ENCODE measurements at regions not wholly inside any gene's neighbourhood (a gene's known extent, or its start where the extent isn't known, plus 50 kb on each side); places are given as distances from the start of the nearest gene placed in this dataset.

DNA sequence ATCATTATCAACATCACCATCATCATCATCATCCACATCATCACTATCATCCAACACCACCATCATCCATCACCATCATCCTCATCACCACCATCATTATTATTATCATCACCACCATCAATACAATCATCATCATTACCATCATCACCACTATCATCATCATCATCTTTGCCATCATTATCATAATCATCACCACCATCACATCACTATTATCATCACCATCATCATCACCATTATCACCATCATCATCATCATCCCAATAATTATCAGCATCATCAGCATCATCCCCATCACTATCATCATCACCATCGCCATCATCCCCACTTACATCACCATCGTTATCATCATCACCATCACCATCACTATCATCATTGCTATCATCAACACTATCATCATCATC, 1021.9 kb upstream of the PRKX start:
- no peak for ATAC-seq
- TF ChIP-seq TOX (CRISPR knock-in tag; IDR thresholded peaks at IDR 0.05; ENCODE audit: borderline replicate concordance) = no peak
- no peak for TF ChIP-seq ZNF70 (CRISPR knock-in tag; IDR thresholded peaks at IDR 0.05)
- TF ChIP-seq, protein P1, sequence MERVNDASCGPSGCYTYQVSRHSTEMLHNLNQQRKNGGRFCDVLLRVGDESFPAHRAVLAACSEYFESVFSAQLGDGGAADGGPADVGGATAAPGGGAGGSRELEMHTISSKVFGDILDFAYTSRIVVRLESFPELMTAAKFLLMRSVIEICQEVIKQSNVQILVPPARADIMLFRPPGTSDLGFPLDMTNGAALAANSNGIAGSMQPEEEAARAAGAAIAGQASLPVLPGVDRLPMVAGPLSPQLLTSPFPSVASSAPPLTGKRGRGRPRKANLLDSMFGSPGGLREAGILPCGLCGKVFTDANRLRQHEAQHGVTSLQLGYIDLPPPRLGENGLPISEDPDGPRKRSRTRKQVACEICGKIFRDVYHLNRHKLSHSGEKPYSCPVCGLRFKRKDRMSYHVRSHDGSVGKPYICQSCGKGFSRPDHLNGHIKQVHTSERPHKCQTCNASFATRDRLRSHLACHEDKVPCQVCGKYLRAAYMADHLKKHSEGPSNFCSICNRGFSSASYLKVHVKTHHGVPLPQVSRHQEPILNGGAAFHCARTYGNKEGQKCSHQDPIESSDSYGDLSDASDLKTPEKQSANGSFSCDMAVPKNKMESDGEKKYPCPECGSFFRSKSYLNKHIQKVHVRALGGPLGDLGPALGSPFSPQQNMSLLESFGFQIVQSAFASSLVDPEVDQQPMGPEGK (CRISPR knock-in tag; IDR thresholded peaks at IDR 0.05; ENCODE audit: borderline replicate concordance) = no peak

DNA sequence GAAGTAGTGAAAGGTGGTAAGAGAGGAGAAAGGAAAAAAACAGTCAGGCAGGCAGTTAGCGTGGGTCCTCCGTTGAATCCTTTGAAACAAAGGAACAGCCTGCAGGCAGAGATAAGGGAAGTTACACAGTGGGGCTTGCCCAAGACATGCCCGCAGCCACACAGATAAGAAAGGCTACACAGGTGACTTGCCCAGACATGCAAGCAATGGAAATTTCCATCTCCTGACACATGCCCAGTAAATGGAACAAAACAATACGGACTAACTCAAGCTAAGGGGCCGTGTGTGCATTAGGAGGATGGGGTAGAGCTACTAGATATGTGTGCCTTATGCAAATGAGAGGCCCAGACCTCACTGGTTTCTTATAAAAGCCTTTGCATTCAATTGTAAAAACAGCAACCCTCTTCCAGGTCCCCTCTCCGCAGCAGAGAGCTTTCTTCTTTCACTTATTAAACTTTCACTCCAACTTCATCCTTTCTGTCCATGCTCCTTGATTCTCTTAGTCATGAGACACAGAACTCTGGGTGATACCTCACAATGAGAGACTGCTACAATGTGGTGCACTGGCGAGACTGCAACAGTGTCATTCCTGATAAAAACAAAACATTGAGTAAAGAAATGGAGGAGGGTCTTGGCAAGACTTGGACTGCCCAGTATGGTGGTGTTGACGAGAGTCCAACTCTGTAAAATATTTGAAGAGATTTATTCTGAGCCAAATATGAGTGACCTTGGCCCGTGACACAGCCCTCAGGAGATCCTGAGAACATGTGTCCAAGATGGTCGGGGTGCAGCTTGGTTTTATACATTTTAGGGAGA, 997.4 kb upstream of the PRKX start:
- no peak for ATAC-seq
- TF ChIP-seq ESRRG (CRISPR knock-in tag; IDR thresholded peaks at IDR 0.05) (no peak), ISL1 (CRISPR knock-in tag; IDR thresholded peaks at IDR 0.05) (no peak), ZC3H10 (CRISPR knock-in tag; IDR thresholded peaks at IDR 0.05) (no peak), OSR1 (CRISPR knock-in tag; IDR thresholded peaks at IDR 0.05) (no peak), GLIS3 (CRISPR knock-in tag; IDR thresholded peaks at IDR 0.05) (no peak), ARNTL (CRISPR knock-in tag; IDR thresholded peaks at IDR 0.05; ENCODE audit: borderline replicate concordance, low read depth) (no peak), ZNF565 (CRISPR knock-in tag; conservative IDR thresholded peaks at IDR 0.05; ENCODE audit: low read depth) (no peak), ZNF70 (CRISPR knock-in tag; IDR thresholded peaks at IDR 0.05) (no peak), PPARA (CRISPR knock-in tag; IDR thresholded peaks at IDR 0.05; ENCODE audit: borderline replicate concordance) (no peak), TOX (CRISPR knock-in tag; IDR thresholded peaks at IDR 0.05; ENCODE audit: borderline replicate concordance) (no peak), ZFP3 (CRISPR knock-in tag; IDR thresholded peaks at IDR 0.05) (no peak), CSDC2 (CRISPR knock-in tag; IDR thresholded peaks at IDR 0.05) (no peak), SNAI2 (CRISPR knock-in tag; IDR thresholded peaks at IDR 0.05) (no peak)
- TF ChIP-seq, protein P2, sequence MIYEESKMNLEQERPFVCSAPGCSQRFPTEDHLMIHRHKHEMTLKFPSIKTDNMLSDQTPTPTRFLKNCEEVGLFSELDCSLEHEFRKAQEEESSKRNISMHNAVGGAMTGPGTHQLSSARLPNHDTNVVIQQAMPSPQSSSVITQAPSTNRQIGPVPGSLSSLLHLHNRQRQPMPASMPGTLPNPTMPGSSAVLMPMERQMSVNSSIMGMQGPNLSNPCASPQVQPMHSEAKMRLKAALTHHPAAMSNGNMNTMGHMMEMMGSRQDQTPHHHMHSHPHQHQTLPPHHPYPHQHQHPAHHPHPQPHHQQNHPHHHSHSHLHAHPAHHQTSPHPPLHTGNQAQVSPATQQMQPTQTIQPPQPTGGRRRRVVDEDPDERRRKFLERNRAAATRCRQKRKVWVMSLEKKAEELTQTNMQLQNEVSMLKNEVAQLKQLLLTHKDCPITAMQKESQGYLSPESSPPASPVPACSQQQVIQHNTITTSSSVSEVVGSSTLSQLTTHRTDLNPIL (CRISPR knock-in tag; IDR thresholded peaks at IDR 0.05; ENCODE audit: low read depth) = no peak
- TF ChIP-seq, protein P3, sequence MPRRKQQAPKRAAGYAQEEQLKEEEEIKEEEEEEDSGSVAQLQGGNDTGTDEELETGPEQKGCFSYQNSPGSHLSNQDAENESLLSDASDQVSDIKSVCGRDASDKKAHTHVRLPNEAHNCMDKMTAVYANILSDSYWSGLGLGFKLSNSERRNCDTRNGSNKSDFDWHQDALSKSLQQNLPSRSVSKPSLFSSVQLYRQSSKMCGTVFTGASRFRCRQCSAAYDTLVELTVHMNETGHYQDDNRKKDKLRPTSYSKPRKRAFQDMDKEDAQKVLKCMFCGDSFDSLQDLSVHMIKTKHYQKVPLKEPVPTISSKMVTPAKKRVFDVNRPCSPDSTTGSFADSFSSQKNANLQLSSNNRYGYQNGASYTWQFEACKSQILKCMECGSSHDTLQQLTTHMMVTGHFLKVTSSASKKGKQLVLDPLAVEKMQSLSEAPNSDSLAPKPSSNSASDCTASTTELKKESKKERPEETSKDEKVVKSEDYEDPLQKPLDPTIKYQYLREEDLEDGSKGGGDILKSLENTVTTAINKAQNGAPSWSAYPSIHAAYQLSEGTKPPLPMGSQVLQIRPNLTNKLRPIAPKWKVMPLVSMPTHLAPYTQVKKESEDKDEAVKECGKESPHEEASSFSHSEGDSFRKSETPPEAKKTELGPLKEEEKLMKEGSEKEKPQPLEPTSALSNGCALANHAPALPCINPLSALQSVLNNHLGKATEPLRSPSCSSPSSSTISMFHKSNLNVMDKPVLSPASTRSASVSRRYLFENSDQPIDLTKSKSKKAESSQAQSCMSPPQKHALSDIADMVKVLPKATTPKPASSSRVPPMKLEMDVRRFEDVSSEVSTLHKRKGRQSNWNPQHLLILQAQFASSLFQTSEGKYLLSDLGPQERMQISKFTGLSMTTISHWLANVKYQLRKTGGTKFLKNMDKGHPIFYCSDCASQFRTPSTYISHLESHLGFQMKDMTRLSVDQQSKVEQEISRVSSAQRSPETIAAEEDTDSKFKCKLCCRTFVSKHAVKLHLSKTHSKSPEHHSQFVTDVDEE (CRISPR knock-in tag; IDR thresholded peaks at IDR 0.05) = no peak
- TF ChIP-seq, protein P4, sequence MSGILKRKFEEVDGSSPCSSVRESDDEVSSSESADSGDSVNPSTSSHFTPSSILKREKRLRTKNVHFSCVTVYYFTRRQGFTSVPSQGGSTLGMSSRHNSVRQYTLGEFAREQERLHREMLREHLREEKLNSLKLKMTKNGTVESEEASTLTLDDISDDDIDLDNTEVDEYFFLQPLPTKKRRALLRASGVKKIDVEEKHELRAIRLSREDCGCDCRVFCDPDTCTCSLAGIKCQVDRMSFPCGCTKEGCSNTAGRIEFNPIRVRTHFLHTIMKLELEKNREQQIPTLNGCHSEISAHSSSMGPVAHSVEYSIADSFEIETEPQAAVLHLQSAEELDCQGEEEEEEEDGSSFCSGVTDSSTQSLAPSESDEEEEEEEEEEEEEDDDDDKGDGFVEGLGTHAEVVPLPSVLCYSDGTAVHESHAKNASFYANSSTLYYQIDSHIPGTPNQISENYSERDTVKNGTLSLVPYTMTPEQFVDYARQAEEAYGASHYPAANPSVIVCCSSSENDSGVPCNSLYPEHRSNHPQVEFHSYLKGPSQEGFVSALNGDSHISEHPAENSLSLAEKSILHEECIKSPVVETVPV (CRISPR knock-in tag; IDR thresholded peaks at IDR 0.05) = no peak

DNA sequence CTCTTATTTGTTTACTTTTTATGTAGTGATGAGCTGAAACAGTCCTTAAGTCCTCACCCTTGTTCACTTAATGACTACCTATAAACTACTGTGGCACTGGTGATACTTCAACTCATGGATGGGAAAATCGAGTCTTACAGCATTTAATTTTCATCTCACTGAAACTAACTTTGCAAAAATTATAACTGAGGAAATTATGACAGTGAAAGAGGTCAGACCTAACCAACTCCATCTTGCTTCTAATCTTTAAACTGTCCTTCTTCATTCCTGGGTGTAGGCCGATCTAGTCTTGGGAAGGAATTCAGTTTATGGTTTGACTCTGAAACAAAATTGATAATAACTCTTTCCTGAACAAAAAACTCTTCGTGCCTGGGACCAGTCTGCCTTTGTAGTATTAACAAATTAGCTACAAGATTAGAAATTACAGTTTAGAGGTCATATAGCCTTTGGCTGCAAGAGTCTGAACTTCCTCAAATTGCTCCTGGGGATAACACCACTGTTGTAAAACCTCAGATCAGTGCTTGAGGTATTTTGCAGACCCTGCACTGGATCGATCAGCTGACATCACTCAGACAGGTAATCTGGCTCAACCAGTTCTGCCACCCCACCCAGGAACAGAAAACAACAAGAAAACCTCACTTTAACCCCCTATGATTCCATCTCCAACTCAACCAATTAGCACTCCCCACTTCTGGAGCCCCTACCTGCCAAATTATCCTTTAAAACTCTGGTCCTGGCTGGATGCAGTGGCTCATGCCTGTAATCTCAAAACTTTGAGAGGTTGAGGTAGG, 995.7 kb upstream of the PRKX start:
- ATAC-seq = no peak
- TF ChIP-seq ZNF70 (CRISPR knock-in tag; IDR thresholded peaks at IDR 0.05) (no peak), ESRRG (CRISPR knock-in tag; IDR thresholded peaks at IDR 0.05) (no peak), RARB (CRISPR knock-in tag; IDR thresholded peaks at IDR 0.05) (no peak), TOX (CRISPR knock-in tag; IDR thresholded peaks at IDR 0.05; ENCODE audit: borderline replicate concordance) (no peak), SNAI2 (CRISPR knock-in tag; IDR thresholded peaks at IDR 0.05) (no peak), ZNF565 (CRISPR knock-in tag; conservative IDR thresholded peaks at IDR 0.05; ENCODE audit: low read depth) (no peak), ZNF8 (CRISPR knock-in tag; IDR thresholded peaks at IDR 0.05) (no peak), PPARA (CRISPR knock-in tag; IDR thresholded peaks at IDR 0.05; ENCODE audit: borderline replicate concordance) (no peak), ZFP30 (CRISPR knock-in tag; IDR thresholded peaks at IDR 0.05) (no peak), TCF4 (CRISPR knock-in tag; IDR thresholded peaks at IDR 0.05; ENCODE audit: borderline replicate concordance) (no peak)
- TF ChIP-seq, protein P4 (CRISPR knock-in tag; IDR thresholded peaks at IDR 0.05) = no peak
